NCI-H1930 (cell line): ENCODE measurements at regions not wholly inside any gene's neighbourhood (a gene's known extent, or its start where the extent isn't known, plus 50 kb on each side); places are given as distances from the start of the nearest gene placed in this dataset.
A peak's percentile ranks its signal among the peaks of the same experiment; 100 is the strongest.

Experiments
- DNase-seq, 2 experiments: peaks; one replicate each; lab custom pipeline; 2025; lab: John Stamatoyannopoulos, UW

GRCh38 chr5:105033637-105034400, 1471.2 kb upstream of the NUDT12 start:
- no peak for DNase-seq

GRCh38 chr5:105032917-105033316, 1470.3 kb upstream of the NUDT12 start:
- no peak for DNase-seq

- no peak for DNase-seq
These were observed 1467.6 kb upstream of the NUDT12 start for GRCh38 chr5:105030153-105030552.

GRCh38 chr5:105015098-105015497, 1452.5 kb upstream of the NUDT12 start:
- no peak for DNase-seq

GRCh38 chr5:104998572-104998971, 1436.0 kb upstream of the NUDT12 start:
- no peak for DNase-seq

- DNase-seq: no peak
These were observed 1435.6 kb upstream of the NUDT12 start for GRCh38 chr5:104998169-104998568.

GRCh38 chr5:104987074-104987473, 1424.5 kb upstream of the NUDT12 start:
- DNase-seq: no peak

- no peak for DNase-seq
These were observed 1414.9 kb upstream of the NUDT12 start for GRCh38 chr5:104977529-104977928.

- no peak for DNase-seq
These were observed 1405.3 kb upstream of the NUDT12 start for GRCh38 chr5:104967806-104968410.

GRCh38 chr5:104965006-104965405, 1402.4 kb upstream of the NUDT12 start:
- DNase-seq: no peak

- no peak for DNase-seq
These were observed 1392.9 kb upstream of the NUDT12 start for GRCh38 chr5:104955479-104955878.

- DNase-seq: no peak
These were observed 1390.3 kb upstream of the NUDT12 start for GRCh38 chr5:104952876-104953275.

- DNase-seq: no peak
These were observed 1389.2 kb upstream of the NUDT12 start for GRCh38 chr5:104951829-104952228.

- no peak for DNase-seq
These were observed 1384.5 kb upstream of the NUDT12 start for GRCh38 chr5:104947076-104947475.

GRCh38 chr5:104942735-104943134, 1380.1 kb upstream of the NUDT12 start:
- no peak for DNase-seq

- no peak for DNase-seq
These were observed 1378.5 kb upstream of the NUDT12 start for GRCh38 chr5:104941030-104941645.

- no peak for DNase-seq
These were observed 1375.0 kb upstream of the NUDT12 start for GRCh38 chr5:104937598-104937997.

- DNase-seq: no peak
These were observed 1369.8 kb upstream of the NUDT12 start for GRCh38 chr5:104932431-104932830.

- DNase-seq: no peak
These were observed 1366.4 kb upstream of the NUDT12 start for GRCh38 chr5:104928906-104929520.

GRCh38 chr5:104915226-104915625, 1352.6 kb upstream of the NUDT12 start:
- no peak for DNase-seq

GRCh38 chr5:104914536-104915070, 1352.0 kb upstream of the NUDT12 start:
- no peak for DNase-seq

- DNase-seq: peak; percentile 74 to 78
These were observed 1351.3 kb upstream of the NUDT12 start for GRCh38 chr5:104913841-104914281.
